Non-pigmented ciliary epithelial cell (primary cell): ENCODE measurements at regions not wholly inside any gene's neighbourhood (a gene's known extent, or its start where the extent isn't known, plus 50 kb on each side); places are given as distances from the start of the nearest gene placed in this dataset.

Experiments
- DNase-seq: peaks from one replicate; pipeline ENCODE4 v3.0.0-alpha.2; 2010; ENCODE audit warnings: low read depth

GRCh38 chr3:117404141-117404540 lies 694.6 kb downstream of the TUSC7 start:
- no peak for DNase-seq

GRCh38 chr3:117404730-117405129 lies 695.2 kb downstream of the TUSC7 start:
- no peak for DNase-seq

- no peak for DNase-seq
Observed at GRCh38 chr3:117405359-117405758, 695.8 kb downstream of the TUSC7 start.

- no peak for DNase-seq
Observed at GRCh38 chr3:117407317-117407716, 697.7 kb downstream of the TUSC7 start.

GRCh38 chr3:117408811-117409210 lies 699.2 kb downstream of the TUSC7 start:
- no peak for DNase-seq

GRCh38 chr3:117409256-117409655 lies 699.7 kb downstream of the TUSC7 start:
- no peak for DNase-seq

- no peak for DNase-seq
Observed at GRCh38 chr3:117409701-117410459, 700.3 kb downstream of the TUSC7 start.

- DNase-seq: no peak
Observed at GRCh38 chr3:117411971-117412370, 702.4 kb downstream of the TUSC7 start.

- no peak for DNase-seq
Observed at GRCh38 chr3:117417411-117417810, 707.8 kb downstream of the TUSC7 start.

- DNase-seq: no peak
Observed at GRCh38 chr3:117427081-117427480, 717.5 kb downstream of the TUSC7 start.

- no peak for DNase-seq
Observed at GRCh38 chr3:117433427-117433826, 723.8 kb downstream of the TUSC7 start.

GRCh38 chr3:117434661-117435412 lies 725.3 kb downstream of the TUSC7 start:
- DNase-seq: no peak

GRCh38 chr3:117435506-117435905 lies 725.9 kb downstream of the TUSC7 start:
- no peak for DNase-seq

GRCh38 chr3:117439812-117440211 lies 730.2 kb downstream of the TUSC7 start:
- DNase-seq: no peak

- DNase-seq: no peak
Observed at GRCh38 chr3:117441851-117442250, 732.3 kb downstream of the TUSC7 start.

GRCh38 chr3:117442566-117442965 lies 733.0 kb downstream of the TUSC7 start:
- DNase-seq: no peak

- DNase-seq: no peak
Observed at GRCh38 chr3:117443014-117443413, 733.4 kb downstream of the TUSC7 start.

- no peak for DNase-seq
Observed at GRCh38 chr3:117444175-117444574, 734.6 kb downstream of the TUSC7 start.

GRCh38 chr3:117447419-117447818 lies 737.8 kb downstream of the TUSC7 start:
- no peak for DNase-seq

GRCh38 chr3:117450026-117450425 lies 740.4 kb downstream of the TUSC7 start:
- DNase-seq: no peak

- no peak for DNase-seq
Observed at GRCh38 chr3:117454254-117454653, 744.7 kb downstream of the TUSC7 start.

GRCh38 chr3:117454908-117455307 lies 745.3 kb downstream of the TUSC7 start:
- DNase-seq: no peak

GRCh38 chr3:117455782-117456181 lies 746.2 kb downstream of the TUSC7 start:
- DNase-seq: no peak
